NCI-H128 (cell line): ENCODE measurements at regions not wholly inside any gene's neighbourhood (a gene's known extent, or its start where the extent isn't known, plus 50 kb on each side); places are given as distances from the start of the nearest gene placed in this dataset.
"Not testable (repeated sequence)": the region's sequence is repeated elsewhere in the genome, so short reads cannot be mapped to it uniquely, and the experiment has no call there.

Source experiments
- DNase-seq: peaks from one replicate; lab custom pipeline; 2025; ENCODE audit not compliant: unreplicated experiment; lab: John Stamatoyannopoulos, UW

DNA sequence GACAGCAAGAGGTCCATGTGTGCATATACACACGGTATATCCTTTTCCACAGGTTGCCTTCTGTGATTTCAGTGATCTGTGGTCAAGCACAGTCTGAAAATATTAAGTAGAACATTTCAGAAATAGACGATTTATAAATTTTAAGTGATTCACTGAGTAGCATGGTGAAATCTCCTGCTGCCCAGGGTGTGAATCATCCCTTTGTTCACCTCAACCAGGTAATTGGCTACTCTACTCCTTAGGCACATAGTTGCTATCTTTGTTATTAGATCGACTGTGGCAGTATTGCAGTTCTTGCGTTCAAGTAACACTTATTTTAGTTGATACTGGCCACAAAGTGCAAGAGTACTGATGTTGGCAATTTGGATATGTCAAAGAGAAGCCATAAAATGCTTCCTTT, 1421.7 kb downstream of the GRIK2 start:
- DNase-seq = no peak

GRCh38 chr6:102813489-102814275, 1420.2 kb downstream of the GRIK2 start:
- no peak for DNase-seq

GRCh38 chr6:102812242-102812641, 1418.7 kb downstream of the GRIK2 start:
- DNase-seq = no peak

DNA sequence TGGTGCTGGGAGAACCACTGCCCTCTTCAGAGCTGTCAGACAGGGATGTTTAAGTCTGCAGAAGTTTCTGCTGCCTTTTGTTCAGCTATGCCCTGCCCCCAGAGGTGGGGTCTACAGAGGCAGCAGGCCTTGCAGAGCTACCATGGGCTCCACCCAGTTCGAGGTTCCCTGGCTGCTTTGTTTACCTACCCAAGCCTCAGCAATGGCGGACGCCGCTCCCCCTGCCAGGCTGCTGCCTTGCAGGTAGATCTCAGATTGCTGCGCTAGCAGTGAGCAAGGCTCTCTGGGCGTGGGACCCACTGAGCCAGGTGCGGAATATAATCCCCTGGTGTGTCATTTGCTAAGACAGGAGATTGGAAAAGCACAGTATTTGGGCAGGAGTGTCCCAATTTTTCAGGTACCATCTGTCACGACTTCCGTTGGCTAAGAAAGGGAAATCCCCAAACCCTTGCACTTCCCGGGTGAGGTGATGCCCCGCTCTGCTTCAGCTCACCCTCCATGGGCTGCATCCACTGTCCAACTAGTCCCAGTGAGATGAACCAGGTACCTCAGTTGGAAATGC, 1415.5 kb downstream of the GRIK2 start:
- DNase-seq = not testable (repeated sequence)

GRCh38 chr6:102799051-102799450, 1405.5 kb downstream of the GRIK2 start:
- DNase-seq = no peak

DNA sequence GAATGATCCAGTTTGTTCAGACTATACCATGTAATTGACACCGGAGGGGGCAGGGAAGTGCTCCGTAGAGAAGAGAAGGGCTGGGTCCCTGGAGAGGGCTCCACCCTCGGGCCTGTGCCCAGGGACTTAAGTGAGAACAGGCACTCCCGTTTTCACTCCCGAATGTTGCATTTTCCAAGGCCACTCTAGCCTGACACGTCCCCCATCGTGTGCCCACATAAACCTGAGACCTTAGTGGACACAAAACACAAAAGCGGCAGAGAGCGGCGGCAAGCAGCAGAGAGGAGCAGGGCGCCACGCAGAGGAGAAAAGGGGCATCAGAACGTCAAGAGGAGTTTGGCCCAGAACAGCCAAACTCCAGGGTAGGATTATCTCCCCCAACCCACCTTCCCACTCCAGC, 1405.1 kb downstream of the GRIK2 start:
- no peak for DNase-seq

GRCh38 chr6:102793752-102794151, 1400.2 kb downstream of the GRIK2 start:
- no peak for DNase-seq

- no peak for DNase-seq
Observed at GRCh38 chr6:102774326-102774725, 1380.8 kb downstream of the GRIK2 start.

GRCh38 chr6:102773636-102774035, 1380.1 kb downstream of the GRIK2 start:
- DNase-seq = no peak

GRCh38 chr6:102766963-102767362, 1373.5 kb downstream of the GRIK2 start:
- DNase-seq = no peak

GRCh38 chr6:102764317-102764716, 1370.8 kb downstream of the GRIK2 start:
- DNase-seq = no peak

- DNase-seq = no peak
Observed at GRCh38 chr6:102763891-102764290, 1370.4 kb downstream of the GRIK2 start.

GRCh38 chr6:102761872-102762271, 1368.4 kb downstream of the GRIK2 start:
- no peak for DNase-seq

GRCh38 chr6:102759415-102759814, 1365.9 kb downstream of the GRIK2 start:
- no peak for DNase-seq

DNA sequence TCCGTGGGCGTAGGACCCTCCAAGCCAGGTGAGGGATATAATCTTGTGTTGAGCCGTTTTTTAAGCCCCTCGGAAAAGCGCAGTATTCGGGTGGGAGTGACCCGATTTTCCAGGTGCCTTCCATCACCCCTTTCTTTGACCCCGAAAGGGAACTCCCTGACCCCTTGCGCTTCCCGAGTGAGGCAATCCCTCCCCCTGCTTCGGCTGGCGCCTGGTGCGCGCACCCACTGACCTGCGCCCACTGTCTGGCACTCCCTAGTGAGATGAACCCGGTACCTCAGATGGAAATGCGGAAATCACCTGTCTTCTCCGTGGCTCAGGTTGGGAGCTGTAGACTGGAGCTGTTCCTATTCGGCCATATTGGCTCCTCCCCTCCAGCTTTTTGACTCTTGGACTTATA, 1365.0 kb downstream of the GRIK2 start:
- not testable (repeated sequence) for DNase-seq

DNA sequence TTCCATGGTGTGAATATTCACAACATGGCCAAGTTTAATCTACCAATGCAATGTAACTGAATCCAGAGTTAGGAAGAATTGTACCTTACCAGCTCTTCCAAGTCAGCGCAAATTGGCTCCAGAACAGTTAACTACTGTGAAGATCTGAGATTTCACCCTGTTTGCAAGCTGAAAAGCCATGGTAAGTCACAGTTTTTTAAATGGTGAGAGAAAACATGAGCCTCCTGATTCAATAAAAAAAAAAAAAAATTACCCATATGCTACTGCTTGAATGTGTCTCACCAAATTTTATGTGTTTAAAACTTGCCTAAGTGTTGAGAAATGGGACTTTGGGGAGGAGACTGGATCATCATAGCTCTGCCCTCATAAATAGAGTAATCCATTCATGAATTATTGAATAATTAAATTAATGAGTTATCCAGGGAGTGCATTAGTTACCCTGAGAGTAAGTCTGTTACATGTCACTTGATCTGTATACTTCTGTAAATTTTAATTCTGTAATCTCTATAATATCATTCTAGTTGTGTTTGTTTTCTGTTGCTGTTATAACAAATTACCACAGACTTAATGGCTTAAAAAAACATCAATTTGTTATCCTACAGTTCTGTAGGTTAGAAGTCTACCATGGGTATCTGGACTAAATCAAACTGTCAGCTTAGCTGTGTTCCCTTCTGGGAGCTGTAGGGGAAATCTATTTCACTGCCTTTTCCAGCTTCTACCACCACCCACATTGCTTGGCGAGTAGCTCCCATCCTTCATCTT, 1355.9 kb downstream of the GRIK2 start:
- DNase-seq = no peak

GRCh38 chr6:102746941-102747340, 1353.4 kb downstream of the GRIK2 start:
- no peak for DNase-seq

DNA sequence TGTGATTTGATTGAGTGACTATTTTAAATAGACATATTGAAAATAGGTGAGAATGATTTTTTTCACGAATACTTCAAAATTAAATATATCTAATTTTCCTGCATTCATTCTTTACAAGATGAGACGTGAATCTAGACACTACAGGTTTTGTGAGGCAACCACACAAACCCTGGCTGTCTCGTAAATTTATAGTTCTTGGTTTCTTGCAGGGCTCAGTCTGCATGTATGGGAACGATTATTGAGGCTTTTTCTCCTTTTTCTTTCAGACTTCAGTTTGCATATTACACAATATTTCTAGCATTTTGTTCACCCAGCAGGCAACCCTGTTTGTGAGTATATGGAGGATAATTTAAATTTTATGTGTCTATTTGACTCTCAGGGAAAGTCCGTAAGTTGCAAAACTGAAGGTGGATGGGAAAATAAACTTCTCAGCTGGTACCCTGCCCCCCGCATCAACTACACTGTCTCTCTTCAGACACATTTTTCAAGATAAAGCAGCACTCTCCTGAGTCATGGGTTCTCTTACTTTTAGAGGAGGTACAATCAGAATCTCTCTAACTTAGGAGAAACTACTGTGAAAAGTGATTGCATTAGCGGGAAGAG, 1349.3 kb downstream of the GRIK2 start:
- DNase-seq = no peak

DNA sequence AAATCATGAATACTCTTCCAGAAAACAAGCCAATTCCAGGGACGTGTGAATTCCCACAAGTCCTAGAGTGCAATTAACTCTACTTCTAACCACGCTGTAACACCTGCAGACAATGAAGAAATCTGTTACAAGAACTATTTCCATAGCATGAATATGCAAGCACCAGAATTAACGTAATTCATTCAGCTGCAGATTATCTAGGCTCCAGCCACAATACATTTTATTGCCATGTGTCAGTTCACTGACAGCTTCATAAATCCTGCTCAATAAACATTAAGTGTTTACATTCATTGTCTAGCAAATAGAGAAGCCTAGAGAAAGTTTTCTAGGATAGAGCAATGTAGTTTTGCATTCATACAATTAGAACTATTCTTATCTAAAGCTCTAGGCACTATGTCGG, 1348.5 kb downstream of the GRIK2 start:
- DNase-seq = no peak

DNA sequence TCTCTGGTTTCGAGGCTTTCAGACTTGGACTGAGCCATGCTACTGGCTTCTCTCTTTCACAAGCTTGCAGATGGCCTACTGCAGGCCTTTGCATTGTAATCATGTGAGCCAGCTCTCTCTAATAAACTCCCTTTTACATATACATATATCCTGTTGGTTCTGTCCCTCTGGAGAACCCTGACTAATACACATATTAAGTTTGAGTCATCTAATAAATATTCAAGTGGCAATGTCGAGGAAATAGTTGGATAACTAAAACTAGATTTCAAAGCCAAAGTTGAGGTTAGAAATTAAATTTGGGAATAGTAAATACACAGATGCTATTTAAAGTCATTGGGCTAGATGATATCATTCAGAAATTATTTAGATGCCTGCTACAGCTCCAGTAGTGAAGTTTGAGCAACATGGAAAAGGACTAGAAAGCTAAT, 1343.4 kb downstream of the GRIK2 start:
- no peak for DNase-seq

GRCh38 chr6:102732898-102733297, 1339.4 kb downstream of the GRIK2 start:
- DNase-seq = no peak

GRCh38 chr6:102722086-102722485, 1328.6 kb downstream of the GRIK2 start:
- DNase-seq = not testable (repeated sequence)
